Uterus (tissue), 3 donors: ENCODE measurements at regions not wholly inside any gene's neighbourhood (a gene's known extent, or its start where the extent isn't known, plus 50 kb on each side); places are given as distances from the start of the nearest gene placed in this dataset.

Source experiments
- DNase-seq, 2 donors: peaks; one replicate each; pipeline ENCODE4 v3.0.0-alpha.2; 2019 to 2020
- H3K27ac ChIP-seq, 2 donors: fragments of 200-600 bp; sonication (generic); 1 replicate in 1 of 2; 2 replicates in 1 of 2; pipeline ENCODE4 v1.5.1; 2016 to 2018
- H3K27me3 ChIP-seq, 2 donors: fragments of 200-600 bp; sonication (generic); one replicate each; pipeline ENCODE4 v1.5.1; 2018 to 2019; ENCODE audit warnings: control low read depth in 1 of 2
- H3K36me3 ChIP-seq, 2 donors: fragments of 200-600 bp; sonication (generic); one replicate each; pipeline ENCODE4 v1.5.1; 2019; ENCODE audit warnings: control low read depth in 1 of 2
- H3K4me1 ChIP-seq, 2 donors: fragments of 200-600 bp; sonication (generic); one replicate each; pipeline ENCODE4 v1.5.1; 2018 to 2019; ENCODE audit warnings: control low read depth in 1 of 2
- H3K4me3 ChIP-seq, 2 donors: fragments of 200-600 bp; sonication (generic); 1 replicate in 1 of 2; 2 replicates in 1 of 2; pipeline ENCODE4 v1.5.1; 2018 to 2019; ENCODE audit warnings: mild to moderate bottlenecking in 1 of 2
- H3K9me3 ChIP-seq, 2 donors: fragments of 200-600 bp; sonication (generic); one replicate each; pipeline ENCODE4 v1.5.1; 2019; ENCODE audit warnings: control low read depth in 1 of 2
- CTCF ChIP-seq, 4 experiments: fragments of 200-600 bp in 2 of 4; fragments of 450-650 bp in 2 of 4; sonication (generic) in 2 of 4; IDR thresholded peaks; one replicate each; pipeline ENCODE4 v1.5.1; 2016 to 2019; ENCODE audit warnings: antibody characterized with exemption in 4 of 4, mild to moderate bottlenecking in 2 of 4, moderate library complexity in 1 of 4
- POLR2A ChIP-seq, 2 donors: fragments of 450-650 bp; IDR thresholded peaks; one replicate each; pipeline ENCODE4 v1.6.1; 2016; ENCODE audit warnings: antibody characterized with exemption in 2 of 2, mild to moderate bottlenecking in 1 of 2, moderate library complexity in 1 of 2
- intact Hi-C: fragments of 100-400 bp; cut with DNase I; formaldehyde crosslinking; loops from one replicate; pipeline ENCODE4 v1.15.1; 2023; ENCODE audit warnings: low total_unique reads
- donor health status: DM: yes; HTN: yes; CAD: no.

- intact Hi-C loops = no loop called here
- Histone ChIP-seq H3K4me3 (no peak overlapping the region), H3K27me3 (no peaks in the 10 kb centered on the region), H3K36me3 (no peaks in the 10 kb centered on the region), H3K27ac (no peak overlapping the region), H3K4me1 (no peaks in the 10 kb centered on the region), H3K9me3 (no peaks in the 10 kb centered on the region)
- DNase-seq = no peak
- TF ChIP-seq POLR2A (IDR thresholded peaks at IDR 0.05) (no peak), CTCF (IDR thresholded peaks at IDR 0.05) (no peak)
Observed at GRCh38 chr10:28869606-28870201, 192.4 kb downstream of the BAMBI start.

DNA sequence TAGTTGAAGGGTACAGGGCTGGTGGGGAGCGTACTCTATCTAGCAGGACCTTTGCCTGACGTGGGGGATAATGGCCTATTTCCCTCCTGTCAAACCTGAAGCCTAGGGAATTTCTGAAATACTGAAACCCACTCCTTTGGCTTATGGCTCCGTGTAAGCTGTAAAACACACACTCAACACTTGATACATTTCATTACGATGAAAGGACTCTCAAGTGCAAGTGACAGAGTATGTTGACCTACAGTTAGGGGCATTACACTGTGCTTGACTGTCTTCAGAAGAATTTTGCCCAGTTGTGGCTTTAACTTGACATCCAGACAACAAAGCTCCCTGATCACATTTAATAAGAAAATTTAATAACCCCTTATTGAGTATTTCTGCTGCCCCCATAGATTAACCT is 194.3 kb downstream of the BAMBI start:
- Histone ChIP-seq H3K9me3 (no peaks in the 10 kb centered on the region), H3K27me3 (no peaks in the 10 kb centered on the region), H3K36me3 (no peaks in the 10 kb centered on the region), H3K27ac (no peak overlapping the region), H3K4me3 (no peak overlapping the region), H3K4me1 (no peaks in the 10 kb centered on the region)
- TF ChIP-seq CTCF (IDR thresholded peaks at IDR 0.05) (no peak), POLR2A (IDR thresholded peaks at IDR 0.05) (no peak)
- DNase-seq = no peak
- intact Hi-C loops = no loop called here

DNA sequence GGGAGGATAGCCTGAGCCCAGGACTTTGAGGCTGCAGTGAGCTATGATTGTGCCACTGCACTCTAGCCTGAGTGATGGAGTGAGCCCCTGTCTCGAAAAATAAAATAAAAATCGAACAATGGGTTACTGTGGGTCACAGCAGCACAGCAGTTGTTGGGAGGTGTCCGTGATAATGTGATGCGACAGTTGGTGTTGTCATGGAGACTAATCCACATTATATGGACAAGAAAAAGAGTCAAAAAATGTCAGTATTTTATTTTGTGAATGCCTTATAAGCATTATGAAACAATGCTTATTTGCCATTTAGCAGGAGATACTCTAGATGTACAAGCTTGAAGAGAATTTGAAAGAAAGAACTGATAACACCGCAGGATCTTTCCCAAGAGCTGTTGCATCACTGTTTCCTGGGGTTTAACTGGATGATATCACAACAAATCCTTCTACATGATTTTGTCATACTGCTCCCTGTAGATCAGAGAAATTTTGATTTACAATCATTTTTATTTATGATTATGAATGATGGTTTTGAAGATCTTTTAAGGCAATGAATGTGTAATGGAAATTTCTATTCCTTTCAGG is 195.4 kb downstream of the BAMBI start:
- TF ChIP-seq POLR2A (IDR thresholded peaks at IDR 0.05) (no peak), CTCF (IDR thresholded peaks at IDR 0.05) (no peak)
- Histone ChIP-seq H3K27me3 (no peaks in the 10 kb centered on the region), H3K27ac (no peak overlapping the region), H3K9me3 (no peaks in the 10 kb centered on the region), H3K36me3 (no peaks in the 10 kb centered on the region), H3K4me1 (no peaks in the 10 kb centered on the region), H3K4me3 (no peak overlapping the region)
- intact Hi-C loops = no loop called here
- no peak for DNase-seq

DNA sequence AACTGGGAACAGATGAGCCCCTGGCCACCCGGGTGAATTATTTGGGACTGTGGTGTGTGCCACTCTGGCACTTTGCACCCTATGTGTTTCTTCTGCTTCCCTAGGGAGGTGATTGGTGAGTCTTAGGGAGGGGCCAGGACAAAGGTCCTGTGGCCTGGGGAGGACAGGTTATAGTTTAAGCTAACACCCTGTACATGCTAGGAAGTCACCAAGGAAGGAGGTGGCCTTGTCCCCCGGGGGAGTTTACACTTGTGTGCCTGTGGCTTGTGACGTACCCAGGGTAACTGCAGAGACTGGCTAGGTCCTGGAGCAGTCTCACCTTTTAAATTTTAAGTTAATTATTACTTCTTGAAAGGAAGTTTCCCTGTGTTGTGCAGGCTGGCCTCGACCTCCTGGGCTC is 196.2 kb downstream of the BAMBI start:
- intact Hi-C loops = no loop called here
- H3K4me1 ChIP-seq = no peaks in the 10 kb centered on the region
- TF ChIP-seq CTCF (IDR thresholded peaks at IDR 0.05) = no peak
- no peak for TF ChIP-seq POLR2A (IDR thresholded peaks at IDR 0.05)
- DNase-seq = no peak
- no peaks in the 10 kb centered on the region for H3K36me3 ChIP-seq
- no peak overlapping the region for H3K4me3 ChIP-seq
- no peaks in the 10 kb centered on the region for H3K27me3 ChIP-seq
- no peak overlapping the region for H3K27ac ChIP-seq
- no peaks in the 10 kb centered on the region for H3K9me3 ChIP-seq

GRCh38 chr10:28874210-28874609 is 196.9 kb downstream of the BAMBI start:
- DNase-seq = no peak
- Histone ChIP-seq H3K4me1 (no peaks in the 10 kb centered on the region), H3K27me3 (no peaks in the 10 kb centered on the region), H3K27ac (no peak overlapping the region), H3K9me3 (no peaks in the 10 kb centered on the region), H3K4me3 (no peak overlapping the region), H3K36me3 (no peaks in the 10 kb centered on the region)
- intact Hi-C loops = no loop called here
- TF ChIP-seq POLR2A (IDR thresholded peaks at IDR 0.05) = no peak
- TF ChIP-seq CTCF (IDR thresholded peaks at IDR 0.05) = no peak
